ENCODE measurements at regions not wholly inside any gene's neighbourhood (a gene's known extent, or its start where the extent isn't known, plus 50 kb on each side); places are given as distances from the start of the nearest gene placed in this dataset.

GRCh38 chr20:24164360-24164759 is 175.8 kb upstream of the GGTLC1 start:
- no peaks in the 10 kb centered on the region for H4K20me1 ChIP-seq (ENCODE audit: control insufficient read depth, insufficient read depth, low read length, poor library complexity, severe bottlenecking)
- ATAC-seq (ENCODE audit: low read depth) (no peak), DNase-seq (no peak)
- H2AFZ ChIP-seq (ENCODE audit: insufficient read depth, low read depth, low read length, poor library complexity, severe bottlenecking) = no peak overlapping the region
- no peaks in the 10 kb centered on the region for H3K4me1 ChIP-seq (ENCODE audit: control insufficient read depth in 2 of 2, insufficient read depth in 2 of 2, low read length in 2 of 2)
- no peak overlapping the region for H3K4me2 ChIP-seq (replicated peaks; ENCODE audit: low read depth, low read length, poor library complexity, severe bottlenecking)
- Mint-ChIP-seq H3K4me3 (no peak overlapping the region), H3K4me1 (no peaks in the 10 kb centered on the region), H3K27ac (no peak overlapping the region), H3K9me3 (ENCODE audit: insufficient read depth) (no peaks in the 10 kb centered on the region), H3K27me3 (peaks cover 5% of the 10 kb centered on the region)
- WGBS (ENCODE audit: insufficient coverage) = 76% methylated on average over 4 of the region's 5 CpGs
- no peaks in the 10 kb centered on the region for H3K27me3 ChIP-seq (replicated peaks in 1 of 4; ENCODE audit: control extremely low read depth in 1 of 4, control insufficient read depth in 3 of 4, insufficient read depth in 4 of 4, low read length in 3 of 4)
- H3K4me3 ChIP-seq (ENCODE audit: control extremely low read depth in 1 of 5, extremely low read depth in 1 of 5, insufficient read depth in 1 of 5, low read depth in 2 of 5, low read length in 4 of 5) = no peak overlapping the region
- H3K79me2 ChIP-seq (ENCODE audit: control insufficient read depth, insufficient read depth, low read length) = no peaks in the 10 kb centered on the region
- intact Hi-C loops (cut with micrococcal nuclease) = loop anchor here (5.0 kb wide), 1 partner anchor 753 kb away; no protein-coding TSS in a partner anchor
- H3K36me3 ChIP-seq (replicated peaks in 1 of 2; ENCODE audit: control extremely low read depth in 1 of 2, control insufficient read depth in 1 of 2, extremely low read depth in 1 of 2, insufficient read depth in 2 of 2, low read length in 1 of 2) = no peaks in the 10 kb centered on the region
- CTCF ChIA-PET = no interaction called here
- TF ChIP-seq CTCF (IDR thresholded peaks at IDR 0.05) (peak; percentile 32), EZH2 (IDR thresholded peaks at IDR 0.05; ENCODE audit: borderline replicate concordance, insufficient read depth, low read depth, low read length, poor library complexity, severe bottlenecking) (no peak)
- POLR2A ChIA-PET = no interaction called here
- H3K9me3 ChIP-seq (ENCODE audit: control extremely low read depth in 1 of 3, control insufficient read depth in 2 of 3, insufficient read depth in 1 of 3, low read length in 2 of 3) = no peaks in the 10 kb centered on the region
- H3K9ac ChIP-seq (ENCODE audit: low read length) = no peak overlapping the region
- no peak overlapping the region for H3K27ac ChIP-seq (ENCODE audit: low read length in 2 of 2)

- peaks cover 5% of the 10 kb centered on the region for H3K27me3 Mint-ChIP-seq
Measured at GRCh38 chr20:24163506-24163905, 174.9 kb upstream of the GGTLC1 start.

More at GRCh38 chr20:24163506-24163905, 174.9 kb upstream of the GGTLC1 start:
- Histone ChIP-seq H3K9me3 (ENCODE audit: control extremely low read depth in 1 of 3, control insufficient read depth in 2 of 3, insufficient read depth in 1 of 3, low read length in 2 of 3) (no peaks in the 10 kb centered on the region), H3K27me3 (replicated peaks in 1 of 4; ENCODE audit: control extremely low read depth in 1 of 4, control insufficient read depth in 3 of 4, insufficient read depth in 4 of 4, low read length in 3 of 4) (no peaks in the 10 kb centered on the region), H3K9ac (ENCODE audit: low read length) (no peak overlapping the region), H3K4me3 (ENCODE audit: control extremely low read depth in 1 of 5, extremely low read depth in 1 of 5, insufficient read depth in 1 of 5, low read depth in 2 of 5, low read length in 4 of 5) (no peak overlapping the region), H3K36me3 (replicated peaks in 1 of 2; ENCODE audit: control extremely low read depth in 1 of 2, control insufficient read depth in 1 of 2, extremely low read depth in 1 of 2, insufficient read depth in 2 of 2, low read length in 1 of 2) (no peaks in the 10 kb centered on the region), H3K4me1 (ENCODE audit: control insufficient read depth in 2 of 2, insufficient read depth in 2 of 2, low read length in 2 of 2) (no peaks in the 10 kb centered on the region), H3K4me2 (replicated peaks; ENCODE audit: low read depth, low read length, poor library complexity, severe bottlenecking) (no peak overlapping the region), H3K79me2 (ENCODE audit: control insufficient read depth, insufficient read depth, low read length) (no peaks in the 10 kb centered on the region), H3K27ac (ENCODE audit: low read length in 2 of 2) (no peak overlapping the region), H2AFZ (ENCODE audit: insufficient read depth, low read depth, low read length, poor library complexity, severe bottlenecking) (no peak overlapping the region), H4K20me1 (ENCODE audit: control insufficient read depth, insufficient read depth, low read length, poor library complexity, severe bottlenecking) (no peaks in the 10 kb centered on the region)
- WGBS (ENCODE audit: insufficient coverage) = 78% methylated on average over 2 of the region's 2 CpGs
- no peak for TF ChIP-seq EZH2 (IDR thresholded peaks at IDR 0.05; ENCODE audit: borderline replicate concordance, insufficient read depth, low read depth, low read length, poor library complexity, severe bottlenecking)
- TF ChIP-seq CTCF (IDR thresholded peaks at IDR 0.05) = no peak
- no peak overlapping the region for H3K4me3 Mint-ChIP-seq
- H3K9me3 Mint-ChIP-seq (ENCODE audit: insufficient read depth) = no peaks in the 10 kb centered on the region
- ChIA-PET POLR2A (no interaction called here), CTCF (no interaction called here)
- intact Hi-C loops (cut with micrococcal nuclease) = loop anchor here (5.0 kb wide), 1 partner anchor 754 kb away; no protein-coding TSS in a partner anchor
- H3K27ac Mint-ChIP-seq = no peak overlapping the region
- ATAC-seq (ENCODE audit: low read depth) (no peak), DNase-seq (no peak)
- no peaks in the 10 kb centered on the region for H3K4me1 Mint-ChIP-seq
